HEK293T (cell line): ENCODE measurements at regions not wholly inside any gene's neighbourhood (a gene's known extent, or its start where the extent isn't known, plus 50 kb on each side); places are given as distances from the start of the nearest gene placed in this dataset.

Experiments used
- FOXM1 ChIP-seq: fragments of 450-650 bp; IDR thresholded peaks from 2 replicates; pipeline ENCODE4 v1.6.1; 2017; ENCODE audit warnings: mild to moderate bottlenecking, borderline replicate concordance
- HDGF ChIP-seq: fragments of 450-650 bp; IDR thresholded peaks from 2 replicates; pipeline ENCODE4 v1.6.1; 2017; ENCODE audit warnings: antibody characterized with exemption, borderline replicate concordance

- no peak for TF ChIP-seq FOXM1
- no peak for TF ChIP-seq HDGF
Observed at GRCh38 chr3:6803619-6804018, 57.3 kb upstream of the GRM7 start.
